ENCODE measurements at regions not wholly inside any gene's neighbourhood (a gene's known extent, or its start where the extent isn't known, plus 50 kb on each side); places are given as distances from the start of the nearest gene placed in this dataset.

DNA sequence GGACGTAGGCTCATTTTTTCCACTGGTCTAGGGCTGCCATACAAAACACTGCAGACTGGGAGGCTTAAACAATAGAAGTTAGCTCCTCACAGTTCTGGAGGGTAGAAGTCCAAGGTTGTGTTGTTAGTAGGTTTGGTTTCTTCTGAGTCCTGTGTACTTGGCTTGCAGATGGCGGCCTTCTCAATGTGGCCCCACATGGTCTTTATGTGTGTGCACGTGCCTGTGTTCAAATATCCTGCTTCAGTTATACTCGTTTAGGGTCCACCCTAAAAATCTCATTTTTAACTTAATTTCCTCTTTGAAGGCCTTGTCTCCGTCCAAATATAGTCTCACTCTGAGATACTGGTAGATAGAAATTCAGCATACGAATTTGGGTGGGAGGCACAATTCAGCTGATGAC, 542.4 kb downstream of the HAPSTR1 start:
- TF ChIP-seq EZH2 (IDR thresholded peaks at IDR 0.05; ENCODE audit: insufficient read depth, poor library complexity, severe bottlenecking) (no peak), EZH2phosphoT487 (IDR thresholded peaks at IDR 0.05; ENCODE audit: insufficient read depth, low read depth) (no peak)
